Trophoblast cell (in vitro differentiated cells and primary cell): ENCODE measurements at regions not wholly inside any gene's neighbourhood (a gene's known extent, or its start where the extent isn't known, plus 50 kb on each side); places are given as distances from the start of the nearest gene placed in this dataset.
A peak's percentile ranks its signal among the peaks of the same experiment; 100 is the strongest.

ENCODE experiments used
- DNase-seq, 2 donors: peaks; one replicate each; pipeline ENCODE4 v3.0.0-alpha.2; 2016
- H2AFZ ChIP-seq: 2 replicates; pipeline ENCODE4 v1.6.1; 2013; ENCODE audit warnings: low read length, moderate library complexity, mild to moderate bottlenecking; ENCODE audit not compliant: insufficient read depth, poor library complexity
- H2AK5ac ChIP-seq: 2 replicates; pipeline ENCODE4 v1.6.1; 2013; ENCODE audit warnings: mild to moderate bottlenecking, low read length
- H2BK120ac ChIP-seq: 2 replicates; pipeline ENCODE4 v1.6.1; 2013; ENCODE audit warnings: low read length, mild to moderate bottlenecking, moderate library complexity; ENCODE audit not compliant: insufficient read depth, poor library complexity
- H2BK12ac ChIP-seq: 2 replicates; pipeline ENCODE4 v1.6.1; 2013; ENCODE audit warnings: mild to moderate bottlenecking, low read length, moderate library complexity
- H2BK5ac ChIP-seq: 2 replicates; pipeline ENCODE4 v1.6.1; 2013; ENCODE audit warnings: low read length, low read depth, moderate library complexity, mild to moderate bottlenecking; ENCODE audit not compliant: poor library complexity
- H3K14ac ChIP-seq: 2 replicates; pipeline ENCODE4 v1.6.1; 2013; ENCODE audit warnings: mild to moderate bottlenecking, low read length
- H3K18ac ChIP-seq: 2 replicates; pipeline ENCODE4 v1.6.1; 2013; ENCODE audit warnings: mild to moderate bottlenecking, low read length
- H3K23ac ChIP-seq: 2 replicates; pipeline ENCODE4 v1.6.1; 2013; ENCODE audit warnings: low read length
- H3K27ac ChIP-seq: 2 replicates; pipeline ENCODE4 v1.5.1; 2013; ENCODE audit warnings: low read depth, mild to moderate bottlenecking, inconsistent platforms, low read length, moderate library complexity
- H3K27me3 ChIP-seq: 2 replicates; pipeline ENCODE4 v1.6.1; 2013; ENCODE audit warnings: inconsistent platforms, mild to moderate bottlenecking, low read length, moderate library complexity; ENCODE audit not compliant: insufficient read depth
- H3K36me3 ChIP-seq, 2 experiments: 1 replicate in 1 of 2; 2 replicates in 1 of 2; pipeline ENCODE4 v1.6.1; 2013; ENCODE audit warnings: low read length in 2 of 2, mild to moderate bottlenecking in 2 of 2, moderate library complexity in 1 of 2; ENCODE audit not compliant: insufficient read depth in 2 of 2, control insufficient read depth in 1 of 2
- H3K4ac ChIP-seq: 2 replicates; pipeline ENCODE4 v1.6.1; 2013; ENCODE audit warnings: low read depth, mild to moderate bottlenecking, low read length, moderate library complexity
- H3K4me1 ChIP-seq, 2 experiments: 1 replicate in 1 of 2; 2 replicates in 1 of 2; pipeline ENCODE4 v1.6.1; 2013; ENCODE audit warnings: low read length in 2 of 2, mild to moderate bottlenecking in 2 of 2, moderate library complexity in 1 of 2; ENCODE audit not compliant: insufficient read depth in 2 of 2, control insufficient read depth in 1 of 2
- H3K4me2 ChIP-seq: 2 replicates; pipeline ENCODE4 v1.6.1; 2013; ENCODE audit warnings: inconsistent platforms, mild to moderate bottlenecking, low read length, moderate library complexity
- H3K4me3 ChIP-seq: 2 replicates; pipeline ENCODE4 v1.5.1; 2013; ENCODE audit warnings: mild to moderate bottlenecking, low read depth, low read length, inconsistent platforms
- H3K79me1 ChIP-seq: one replicate; pipeline ENCODE4 v1.6.1; 2013; ENCODE audit warnings: low read length
- H3K79me2 ChIP-seq: 2 replicates; pipeline ENCODE4 v1.6.1; 2013; ENCODE audit warnings: low read length, mild to moderate bottlenecking; ENCODE audit not compliant: control insufficient read depth, insufficient read depth, poor library complexity
- H3K9ac ChIP-seq: 2 replicates; pipeline ENCODE4 v1.6.1; 2013; ENCODE audit warnings: mild to moderate bottlenecking, low read length
- H3K9me3 ChIP-seq: 2 replicates; pipeline ENCODE4 v1.6.1; 2013; ENCODE audit warnings: low read depth, mild to moderate bottlenecking, control low read depth, inconsistent platforms, low read length; ENCODE audit not compliant: insufficient read depth
- H4K12ac ChIP-seq: 2 replicates; pipeline ENCODE4 v1.6.1; 2013; ENCODE audit warnings: low read depth, mild to moderate bottlenecking, low read length, moderate library complexity
- H4K8ac ChIP-seq: 2 replicates; pipeline ENCODE4 v1.6.1; 2013; ENCODE audit warnings: low read depth, mild to moderate bottlenecking, low read length, moderate library complexity
- H4K91ac ChIP-seq: one replicate; pipeline ENCODE4 v1.6.1; 2013; ENCODE audit warnings: low read depth, mild to moderate bottlenecking, low read length, moderate library complexity
- WGBS: extraction: QIAGEN DNeasy Blood & Tissue Kit; methylation state at CpG from one replicate; pipeline ENCODE4 v1.1.7; 2013; ENCODE audit warnings: missing lambda C conversion rate; ENCODE audit not compliant: insufficient read length, insufficient coverage; ENCODE audit errors: extremely low coverage; 5-methylcytosine and 5-hydroxymethylcytosine counted together

DNA sequence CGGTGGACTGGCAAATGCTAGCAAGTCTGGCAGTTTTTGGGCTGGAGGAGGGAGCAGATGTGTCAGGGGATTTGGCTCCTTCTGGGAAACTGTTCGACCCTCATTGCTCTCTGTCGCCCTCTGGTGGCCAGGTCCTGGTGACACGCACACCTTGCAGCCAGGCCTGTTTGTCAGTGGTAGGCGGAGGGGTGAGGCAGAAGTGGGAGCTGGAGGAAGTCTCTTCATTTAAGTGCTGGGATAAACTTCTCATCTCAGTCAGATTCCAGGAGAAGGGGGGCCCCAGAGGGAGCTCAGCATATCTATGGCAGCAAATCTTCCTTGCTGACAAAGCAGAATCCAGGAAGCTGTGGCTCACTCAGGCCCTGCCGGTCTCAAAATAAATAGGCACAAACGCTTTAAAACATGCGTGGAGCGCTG, 326.5 kb downstream of the ZSWIM6 start:
- H2BK12ac ChIP-seq = no peak overlapping the region
- no peak overlapping the region for H4K12ac ChIP-seq
- H2BK120ac ChIP-seq = no peak overlapping the region
- no peak overlapping the region for H3K18ac ChIP-seq
- no peak overlapping the region for H3K27ac ChIP-seq
- WGBS = no CpG with 5 or more reads among the region's 9 CpGs
- H3K4me1 ChIP-seq = no peaks in the 10 kb centered on the region
- H2BK5ac ChIP-seq = no peak overlapping the region
- H3K23ac ChIP-seq = no peak overlapping the region
- no peaks in the 10 kb centered on the region for H3K79me2 ChIP-seq
- no peak overlapping the region for H2AFZ ChIP-seq
- no peak overlapping the region for H3K14ac ChIP-seq
- H3K4ac ChIP-seq = no peak overlapping the region
- no peak overlapping the region for H3K4me2 ChIP-seq
- no peak overlapping the region for H4K8ac ChIP-seq
- DNase-seq = peak; percentile 57 to 86
- H3K9ac ChIP-seq = no peak overlapping the region
- no peak overlapping the region for H3K4me3 ChIP-seq
- no peak overlapping the region for H4K91ac ChIP-seq
- no peaks in the 10 kb centered on the region for H3K79me1 ChIP-seq
- peaks cover 1% of the 10 kb centered on the region for H3K9me3 ChIP-seq
- H3K36me3 ChIP-seq = no peaks in the 10 kb centered on the region
- no peak overlapping the region for H2AK5ac ChIP-seq
- H3K27me3 ChIP-seq = no peaks in the 10 kb centered on the region

DNA sequence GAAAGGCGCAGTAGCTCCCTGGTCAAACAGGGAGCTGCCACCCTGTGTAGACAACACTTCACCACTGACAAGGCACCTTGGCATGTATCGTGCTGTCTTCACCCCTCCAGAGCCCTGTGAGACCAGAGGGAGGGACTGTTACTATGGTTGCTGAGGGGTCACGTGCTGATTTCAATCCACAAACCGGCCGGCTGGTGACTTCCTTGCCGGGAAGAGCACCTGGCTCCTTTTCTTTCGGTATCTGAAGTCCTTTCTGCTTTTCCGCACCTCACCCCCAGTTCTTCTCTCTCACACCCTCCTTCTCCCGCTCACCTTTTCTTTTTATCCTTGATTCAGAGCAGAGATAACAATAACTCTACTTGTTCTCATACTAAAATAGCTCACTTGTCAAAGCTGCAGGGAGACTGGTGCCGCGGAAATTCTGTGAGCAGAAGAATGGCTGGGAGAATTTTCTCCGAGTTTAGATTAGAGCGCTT, 327.2 kb downstream of the ZSWIM6 start:
- Histone ChIP-seq H2AFZ (peak overlapping the region; percentile 30), H3K4me3 (no peak overlapping the region), H3K27me3 (no peaks in the 10 kb centered on the region), H4K12ac (no peak overlapping the region), H3K4me2 (no peak overlapping the region), H3K18ac (no peak overlapping the region), H2BK5ac (no peak overlapping the region), H3K79me1 (no peaks in the 10 kb centered on the region), H3K23ac (no peak overlapping the region), H3K79me2 (no peaks in the 10 kb centered on the region), H4K91ac (no peak overlapping the region), H2BK120ac (no peak overlapping the region), H3K9ac (no peak overlapping the region), H3K27ac (no peak overlapping the region), H2AK5ac (no peak overlapping the region), H2BK12ac (no peak overlapping the region), H3K36me3 (no peaks in the 10 kb centered on the region), H3K14ac (no peak overlapping the region), H3K4ac (no peak overlapping the region), H3K4me1 (no peaks in the 10 kb centered on the region), H3K9me3 (peaks cover 1% of the 10 kb centered on the region), H4K8ac (no peak overlapping the region)
- WGBS = no CpG with 5 or more reads among the region's 13 CpGs
- no peak for DNase-seq

DNA sequence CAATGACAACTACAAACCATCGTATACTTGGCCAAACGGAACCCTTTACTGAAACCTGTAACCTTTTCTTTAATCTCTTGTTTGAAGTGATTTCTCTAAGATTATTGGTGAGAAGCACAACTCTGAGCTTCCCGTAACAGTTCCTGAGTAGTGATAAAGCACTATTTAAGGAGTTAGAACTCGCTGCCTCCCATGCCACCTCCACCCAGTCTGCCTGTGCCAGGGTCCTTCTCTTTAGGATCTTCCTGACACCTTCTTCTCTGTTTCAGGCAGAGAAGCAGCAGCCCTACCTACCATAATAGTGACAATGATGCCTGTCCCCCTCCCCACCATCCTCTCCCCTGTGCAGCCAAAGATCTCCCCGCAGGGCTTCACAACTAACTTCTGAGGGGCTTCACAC, 330.6 kb downstream of the ZSWIM6 start:
- Histone ChIP-seq H3K9me3 (peaks cover 1% of the 10 kb centered on the region), H3K27me3 (no peaks in the 10 kb centered on the region), H4K12ac (no peak overlapping the region), H3K27ac (no peak overlapping the region), H2AK5ac (no peak overlapping the region), H3K9ac (no peak overlapping the region), H3K23ac (no peak overlapping the region), H2BK12ac (no peak overlapping the region), H2BK5ac (no peak overlapping the region), H3K79me1 (no peaks in the 10 kb centered on the region), H3K79me2 (no peaks in the 10 kb centered on the region), H4K91ac (no peak overlapping the region), H3K36me3 (no peaks in the 10 kb centered on the region), H3K14ac (no peak overlapping the region), H2BK120ac (no peak overlapping the region), H3K4ac (no peak overlapping the region), H2AFZ (no peak overlapping the region), H3K4me3 (no peak overlapping the region), H3K4me1 (no peaks in the 10 kb centered on the region), H3K4me2 (no peak overlapping the region), H3K18ac (no peak overlapping the region), H4K8ac (no peak overlapping the region)
- DNase-seq = no peak
- WGBS = no CpG with 5 or more reads among the region's 5 CpGs

DNA sequence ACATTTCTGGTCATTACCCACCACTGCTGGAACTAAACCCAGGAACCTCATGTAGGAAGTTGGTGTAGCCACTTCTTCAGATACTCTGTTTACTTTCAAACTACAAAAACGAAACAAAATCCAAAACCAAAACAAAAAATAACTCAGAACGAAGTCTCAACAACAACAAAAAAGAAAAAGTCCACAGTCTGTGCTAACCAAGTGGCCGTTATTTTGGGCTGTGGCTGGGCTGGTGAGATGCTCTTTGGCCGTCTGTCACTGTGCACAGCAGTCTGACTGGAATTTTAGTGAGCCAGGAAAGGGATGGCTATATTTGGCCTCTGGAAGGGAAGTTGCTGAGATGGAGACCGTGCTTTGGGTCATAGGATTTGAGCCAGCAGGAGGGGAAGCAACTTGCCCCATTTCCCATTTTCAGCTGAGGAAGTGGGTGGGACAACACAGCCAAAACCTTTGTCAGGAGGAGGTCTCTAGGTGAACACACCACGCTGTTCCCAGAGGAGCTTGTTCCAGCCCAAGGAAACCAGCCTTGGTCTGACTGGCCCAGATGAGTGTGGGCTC, 334.1 kb downstream of the ZSWIM6 start:
- no peak overlapping the region for H2BK5ac ChIP-seq
- no peaks in the 10 kb centered on the region for H3K27me3 ChIP-seq
- no peak overlapping the region for H3K4ac ChIP-seq
- H3K36me3 ChIP-seq = no peaks in the 10 kb centered on the region
- no peaks in the 10 kb centered on the region for H3K4me1 ChIP-seq
- no peak overlapping the region for H4K8ac ChIP-seq
- no peak overlapping the region for H3K23ac ChIP-seq
- H3K79me1 ChIP-seq = no peaks in the 10 kb centered on the region
- no peak overlapping the region for H3K9ac ChIP-seq
- no peak overlapping the region for H3K4me2 ChIP-seq
- no peak overlapping the region for H3K14ac ChIP-seq
- no peak for DNase-seq
- no peak overlapping the region for H3K18ac ChIP-seq
- no peak overlapping the region for H2BK12ac ChIP-seq
- H4K91ac ChIP-seq = no peak overlapping the region
- H3K4me3 ChIP-seq = no peak overlapping the region
- H2AFZ ChIP-seq = no peak overlapping the region
- H2BK120ac ChIP-seq = no peak overlapping the region
- no peak overlapping the region for H4K12ac ChIP-seq
- no peak overlapping the region for H2AK5ac ChIP-seq
- 100% methylated on average over 2 of the region's 6 CpGs for WGBS
- H3K9me3 ChIP-seq = peaks cover 1% of the 10 kb centered on the region
- H3K27ac ChIP-seq = no peak overlapping the region
- no peaks in the 10 kb centered on the region for H3K79me2 ChIP-seq
